ENCODE measurements at regions not wholly inside any gene's neighbourhood (a gene's known extent, or its start where the extent isn't known, plus 50 kb on each side); places are given as distances from the start of the nearest gene placed in this dataset.

DNA sequence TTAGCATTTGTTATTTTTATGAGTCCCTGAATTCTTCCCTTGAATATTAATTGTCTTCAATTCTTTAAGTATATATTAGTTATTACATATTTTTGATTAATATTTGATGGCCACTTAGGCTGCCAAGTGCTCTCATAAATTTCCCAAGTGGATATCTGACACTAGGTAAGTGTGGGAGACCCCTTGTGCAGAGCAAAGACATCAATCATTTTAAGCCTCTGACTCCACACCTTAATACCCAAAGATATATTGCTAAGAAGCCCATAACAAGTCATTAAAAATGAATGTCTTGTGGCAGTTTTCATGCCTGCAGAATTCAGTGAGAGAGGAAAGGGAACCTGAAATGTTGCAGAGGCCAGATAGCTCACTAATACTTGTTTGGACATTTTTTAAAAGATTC, 58.4 kb upstream of the PROX1 start:
- TF ChIP-seq POLR2AphosphoS5 (IDR thresholded peaks at IDR 0.05; ENCODE audit: low read depth, low read length), result no peak
- TF ChIP-seq FOXP2 (optimal IDR thresholded peaks at IDR 0.05; ENCODE audit: borderline replicate concordance, extremely low read depth, extremely low read length, insufficient read depth), result no peak
- no peak for TF ChIP-seq SIN3A (IDR thresholded peaks at IDR 0.05; ENCODE audit: borderline replicate concordance, insufficient read depth, low read length)
- no peak for TF ChIP-seq TAF1 (IDR thresholded peaks at IDR 0.05; ENCODE audit: borderline replicate concordance, insufficient read depth, low read length)
- TF ChIP-seq, protein P1, sequence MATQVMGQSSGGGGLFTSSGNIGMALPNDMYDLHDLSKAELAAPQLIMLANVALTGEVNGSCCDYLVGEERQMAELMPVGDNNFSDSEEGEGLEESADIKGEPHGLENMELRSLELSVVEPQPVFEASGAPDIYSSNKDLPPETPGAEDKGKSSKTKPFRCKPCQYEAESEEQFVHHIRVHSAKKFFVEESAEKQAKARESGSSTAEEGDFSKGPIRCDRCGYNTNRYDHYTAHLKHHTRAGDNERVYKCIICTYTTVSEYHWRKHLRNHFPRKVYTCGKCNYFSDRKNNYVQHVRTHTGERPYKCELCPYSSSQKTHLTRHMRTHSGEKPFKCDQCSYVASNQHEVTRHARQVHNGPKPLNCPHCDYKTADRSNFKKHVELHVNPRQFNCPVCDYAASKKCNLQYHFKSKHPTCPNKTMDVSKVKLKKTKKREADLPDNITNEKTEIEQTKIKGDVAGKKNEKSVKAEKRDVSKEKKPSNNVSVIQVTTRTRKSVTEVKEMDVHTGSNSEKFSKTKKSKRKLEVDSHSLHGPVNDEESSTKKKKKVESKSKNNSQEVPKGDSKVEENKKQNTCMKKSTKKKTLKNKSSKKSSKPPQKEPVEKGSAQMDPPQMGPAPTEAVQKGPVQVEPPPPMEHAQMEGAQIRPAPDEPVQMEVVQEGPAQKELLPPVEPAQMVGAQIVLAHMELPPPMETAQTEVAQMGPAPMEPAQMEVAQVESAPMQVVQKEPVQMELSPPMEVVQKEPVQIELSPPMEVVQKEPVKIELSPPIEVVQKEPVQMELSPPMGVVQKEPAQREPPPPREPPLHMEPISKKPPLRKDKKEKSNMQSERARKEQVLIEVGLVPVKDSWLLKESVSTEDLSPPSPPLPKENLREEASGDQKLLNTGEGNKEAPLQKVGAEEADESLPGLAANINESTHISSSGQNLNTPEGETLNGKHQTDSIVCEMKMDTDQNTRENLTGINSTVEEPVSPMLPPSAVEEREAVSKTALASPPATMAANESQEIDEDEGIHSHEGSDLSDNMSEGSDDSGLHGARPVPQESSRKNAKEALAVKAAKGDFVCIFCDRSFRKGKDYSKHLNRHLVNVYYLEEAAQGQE (IDR thresholded peaks at IDR 0.05; ENCODE audit: insufficient read depth in 1 of 2, low read depth in 2 of 2, low read length in 2 of 2), result no peak

- TF ChIP-seq, protein P1 (IDR thresholded peaks at IDR 0.05; ENCODE audit: insufficient read depth in 1 of 2, low read depth in 2 of 2, low read length in 2 of 2), result no peak
- TF ChIP-seq TAF1 (IDR thresholded peaks at IDR 0.05; ENCODE audit: borderline replicate concordance, insufficient read depth, low read length), result no peak
- no peak for TF ChIP-seq SIN3A (IDR thresholded peaks at IDR 0.05; ENCODE audit: borderline replicate concordance, insufficient read depth, low read length)
- no peak for TF ChIP-seq POLR2AphosphoS5 (IDR thresholded peaks at IDR 0.05; ENCODE audit: low read depth, low read length)
- TF ChIP-seq FOXP2 (optimal IDR thresholded peaks at IDR 0.05; ENCODE audit: borderline replicate concordance, extremely low read depth, extremely low read length, insufficient read depth), result no peak
Observed at GRCh38 chr1:213931836-213932235, 55.9 kb upstream of the PROX1 start.

DNA sequence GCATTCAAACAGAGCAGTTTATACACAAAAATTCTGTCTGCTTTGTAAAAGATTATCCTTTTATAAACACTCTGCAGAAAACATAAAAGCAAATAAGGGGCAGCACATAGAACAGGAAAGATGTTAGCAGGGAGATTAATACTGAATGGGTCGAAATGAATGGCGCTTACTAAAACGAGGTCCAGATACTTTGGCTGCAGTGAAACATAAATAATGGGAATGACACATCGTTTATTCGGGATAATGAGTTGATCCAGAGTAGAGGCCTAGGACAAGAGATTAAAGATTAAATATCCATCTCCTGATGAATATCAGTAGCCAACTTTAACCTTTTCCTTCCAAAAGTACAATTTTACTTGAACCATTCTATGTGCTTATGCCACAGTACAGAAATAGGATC, 54.4 kb upstream of the PROX1 start:
- TF ChIP-seq, protein P1 (IDR thresholded peaks at IDR 0.05; ENCODE audit: insufficient read depth in 1 of 2, low read depth in 2 of 2, low read length in 2 of 2), result no peak
- TF ChIP-seq POLR2AphosphoS5 (IDR thresholded peaks at IDR 0.05; ENCODE audit: low read depth, low read length) (no peak), SIN3A (IDR thresholded peaks at IDR 0.05; ENCODE audit: borderline replicate concordance, insufficient read depth, low read length) (no peak), TAF1 (IDR thresholded peaks at IDR 0.05; ENCODE audit: borderline replicate concordance, insufficient read depth, low read length) (no peak)

GRCh38 chr1:213934649-213935048, 53.1 kb upstream of the PROX1 start:
- TF ChIP-seq POLR2AphosphoS5 (IDR thresholded peaks at IDR 0.05; ENCODE audit: low read depth, low read length) (no peak), FOXP2 (optimal IDR thresholded peaks at IDR 0.05; ENCODE audit: borderline replicate concordance, extremely low read depth, extremely low read length, insufficient read depth) (no peak), SIN3A (IDR thresholded peaks at IDR 0.05; ENCODE audit: borderline replicate concordance, insufficient read depth, low read length) (no peak), TAF1 (IDR thresholded peaks at IDR 0.05; ENCODE audit: borderline replicate concordance, insufficient read depth, low read length) (no peak)
- TF ChIP-seq, protein P1 (IDR thresholded peaks at IDR 0.05; ENCODE audit: insufficient read depth in 1 of 2, low read depth in 2 of 2, low read length in 2 of 2), result no peak

GRCh38 chr1:213936571-213936970, 51.2 kb upstream of the PROX1 start:
- TF ChIP-seq FOXP2 (optimal IDR thresholded peaks at IDR 0.05; ENCODE audit: borderline replicate concordance, extremely low read depth, extremely low read length, insufficient read depth) (no peak), TAF1 (IDR thresholded peaks at IDR 0.05; ENCODE audit: borderline replicate concordance, insufficient read depth, low read length) (no peak), POLR2AphosphoS5 (IDR thresholded peaks at IDR 0.05; ENCODE audit: low read depth, low read length) (no peak)
- TF ChIP-seq, protein P1 (IDR thresholded peaks at IDR 0.05; ENCODE audit: insufficient read depth in 1 of 2, low read depth in 2 of 2, low read length in 2 of 2), result no peak
